HT-29 (cell line): ENCODE measurements at regions not wholly inside any gene's neighbourhood (a gene's known extent, or its start where the extent isn't known, plus 50 kb on each side); places are given as distances from the start of the nearest gene placed in this dataset.

Experiments used
- DNase-seq: peaks from one replicate; pipeline ENCODE4 v3.0.0-alpha.2; 2015; ENCODE audit warnings: low spot score

DNA sequence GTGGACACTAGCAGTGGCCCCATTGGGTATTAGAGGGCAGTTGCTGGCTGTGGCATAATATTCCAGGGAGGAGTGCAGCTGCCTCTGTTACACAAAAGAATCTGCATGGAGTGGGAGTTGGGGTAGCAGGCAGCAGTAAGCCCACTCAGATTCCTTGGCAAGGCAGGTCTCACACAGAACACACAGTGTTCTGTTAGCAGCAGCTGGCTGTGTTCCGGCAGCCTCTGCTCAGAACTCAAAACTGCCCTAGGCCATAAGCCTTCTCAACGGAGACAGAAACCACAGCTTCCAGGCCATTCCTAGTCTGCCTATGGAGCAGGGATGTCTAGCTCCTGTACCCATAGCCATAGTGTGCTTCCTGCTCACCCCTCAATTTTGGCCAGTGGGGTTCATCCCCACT, 1085.4 kb downstream of the SLC6A15 start:
- DNase-seq = no peak

DNA sequence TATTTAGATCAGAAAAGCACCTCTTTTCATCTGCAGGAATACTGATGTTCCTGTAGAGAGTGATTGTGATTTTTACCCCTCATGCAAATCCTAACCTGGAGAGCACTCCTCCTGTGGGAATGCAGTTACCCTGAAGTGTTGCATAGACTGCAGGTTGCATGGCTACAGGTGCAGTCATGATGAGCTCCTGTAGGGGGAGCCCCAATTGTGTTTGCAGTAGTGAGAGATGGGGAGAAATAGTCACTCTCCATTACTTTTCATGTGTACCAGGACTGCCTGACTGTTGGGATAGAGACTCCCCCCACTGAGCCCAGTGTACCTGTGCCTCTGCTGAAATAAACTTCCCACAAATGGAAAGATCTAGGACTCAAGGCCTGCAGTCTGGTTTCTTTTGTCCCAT, 1086.5 kb downstream of the SLC6A15 start:
- DNase-seq = peak; percentile 48

GRCh38 chr12:83823386-83824045, 1089.1 kb downstream of the SLC6A15 start:
- peak; percentile 76 for DNase-seq

DNA sequence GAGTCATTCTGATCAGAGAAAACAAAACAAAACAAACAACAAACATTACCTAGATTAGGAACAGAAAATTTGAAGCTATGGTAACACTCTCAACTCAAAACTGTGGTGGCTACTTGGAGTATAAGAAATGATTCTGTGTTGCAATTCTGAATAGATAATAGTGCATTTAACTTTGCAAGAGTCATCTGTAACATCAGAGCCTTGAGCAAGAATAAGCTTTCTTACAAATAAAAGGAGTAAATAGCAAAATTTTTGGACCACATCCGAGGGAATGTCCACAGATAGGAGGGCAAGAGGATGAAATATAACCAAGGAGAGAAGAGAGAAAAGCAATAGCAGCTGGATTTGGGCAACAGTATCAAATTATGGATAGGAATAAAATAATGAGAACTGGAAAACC, 1090.6 kb downstream of the SLC6A15 start:
- no peak for DNase-seq

- no peak for DNase-seq
Observed at GRCh38 chr12:83818881-83819280, 1093.7 kb downstream of the SLC6A15 start.

DNA sequence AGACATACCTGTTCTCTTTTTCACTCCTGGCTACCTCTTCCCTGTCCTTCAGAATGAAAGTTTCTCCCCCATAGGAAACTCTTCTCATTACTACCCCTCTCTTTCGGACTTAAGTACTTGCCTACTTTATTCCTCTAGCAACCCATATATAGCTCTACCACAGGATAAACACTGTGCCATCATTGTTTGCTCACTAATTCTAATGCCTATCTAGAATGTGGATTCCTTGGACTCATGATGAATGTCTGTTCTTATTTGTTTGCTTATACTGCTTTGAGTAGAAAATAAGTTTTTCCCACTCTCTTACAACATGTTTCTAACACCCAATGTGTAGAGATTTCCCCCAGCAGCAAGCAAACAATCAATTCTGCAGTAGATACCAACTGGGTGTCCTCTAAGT, 1094.9 kb downstream of the SLC6A15 start:
- DNase-seq = no peak

GRCh38 chr12:83808591-83808990, 1104.0 kb downstream of the SLC6A15 start:
- no peak for DNase-seq

- no peak for DNase-seq
Observed at GRCh38 chr12:83807871-83808270, 1104.7 kb downstream of the SLC6A15 start.

GRCh38 chr12:83805873-83806272, 1106.7 kb downstream of the SLC6A15 start:
- DNase-seq = no peak

GRCh38 chr12:83805156-83805772, 1107.3 kb downstream of the SLC6A15 start:
- DNase-seq = peak; percentile 14

- DNase-seq = no peak
Observed at GRCh38 chr12:83801972-83802371, 1110.6 kb downstream of the SLC6A15 start.

- DNase-seq = no peak
Observed at GRCh38 chr12:83800022-83800421, 1112.6 kb downstream of the SLC6A15 start.

- DNase-seq = no peak
Observed at GRCh38 chr12:83796531-83796930, 1109.8 kb downstream of the TMTC2 start.

DNA sequence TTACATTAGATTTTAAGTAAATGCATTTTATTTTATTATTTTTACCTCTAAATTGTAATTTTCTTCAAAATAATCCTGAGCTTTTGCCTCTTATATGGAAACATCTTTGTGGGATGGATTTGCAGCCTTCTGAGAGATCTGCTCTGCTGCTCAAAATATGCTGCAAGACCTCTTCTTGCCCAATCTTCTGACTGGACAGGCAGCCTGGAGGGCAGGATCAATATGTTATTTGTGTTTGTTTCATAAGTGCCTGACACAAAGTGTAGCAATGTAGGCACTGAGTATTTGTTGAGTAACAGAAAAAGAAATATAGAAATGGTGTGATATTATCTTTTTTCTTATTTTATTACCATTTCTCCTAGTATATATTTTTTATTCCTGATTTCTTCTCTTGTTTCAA, 1106.9 kb downstream of the TMTC2 start:
- no peak for DNase-seq

GRCh38 chr12:83784298-83784890, 1097.7 kb downstream of the TMTC2 start:
- no peak for DNase-seq

DNA sequence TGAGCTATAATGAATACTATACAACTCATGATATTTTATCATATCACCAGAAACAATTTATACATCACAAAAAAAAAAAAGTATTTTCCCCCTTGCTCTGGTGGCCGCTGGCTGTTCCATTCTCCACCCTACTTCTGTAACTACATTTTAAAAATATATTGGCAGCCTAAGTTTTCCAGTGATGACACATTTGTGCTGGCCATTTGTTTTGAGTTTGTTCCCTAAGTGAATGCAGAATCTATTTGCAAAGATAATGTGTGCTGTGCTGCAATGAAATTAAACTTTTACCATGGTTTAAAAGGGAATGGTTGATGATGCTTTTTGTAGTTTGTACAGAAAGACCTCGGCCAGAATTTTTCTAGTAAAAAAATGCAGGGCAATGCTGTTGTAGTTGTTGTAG, 1092.8 kb downstream of the TMTC2 start:
- DNase-seq = no peak

- no peak for DNase-seq
Observed at GRCh38 chr12:83769151-83769550, 1082.4 kb downstream of the TMTC2 start.

DNA sequence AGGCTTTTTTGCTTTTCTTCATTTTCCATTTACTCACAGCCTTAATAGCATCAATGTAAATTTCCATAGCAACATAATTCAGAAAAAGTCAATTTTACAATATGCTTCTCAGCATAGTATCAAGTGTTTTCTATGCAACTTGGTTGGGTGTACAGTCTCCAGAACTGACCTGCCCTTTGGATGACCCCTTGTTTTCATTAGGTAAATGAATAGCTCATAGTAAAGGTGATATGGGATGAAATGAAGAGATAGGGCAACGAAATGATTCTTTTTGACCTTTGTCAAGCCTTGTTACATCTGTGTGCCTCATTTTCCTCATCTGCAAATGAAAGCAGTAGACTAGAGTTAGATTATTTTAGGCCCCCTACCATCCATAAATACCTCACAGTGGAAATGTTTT, 1081.0 kb downstream of the TMTC2 start:
- DNase-seq = no peak

- peak; percentile 33 for DNase-seq
Observed at GRCh38 chr12:83763425-83763824, 1076.7 kb downstream of the TMTC2 start.

DNA sequence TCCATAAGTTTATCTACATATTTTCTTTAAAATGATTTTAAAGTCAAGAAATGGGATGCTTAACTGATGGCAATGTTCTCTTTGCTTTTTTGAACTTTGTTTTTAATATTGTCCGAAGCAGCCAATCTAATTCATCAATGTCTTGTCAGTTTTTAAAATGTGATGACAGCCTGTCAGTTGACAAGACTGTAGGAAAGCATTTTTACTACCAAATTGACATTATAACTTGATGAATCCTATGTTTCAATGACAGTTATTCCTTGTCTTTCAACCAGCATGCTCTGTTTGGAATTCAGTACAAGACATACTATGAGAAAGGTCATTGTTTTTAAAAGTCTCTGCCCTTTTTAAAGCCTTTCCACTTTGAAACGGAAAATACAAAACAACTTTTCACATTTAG, 1073.2 kb downstream of the TMTC2 start:
- DNase-seq = no peak

DNA sequence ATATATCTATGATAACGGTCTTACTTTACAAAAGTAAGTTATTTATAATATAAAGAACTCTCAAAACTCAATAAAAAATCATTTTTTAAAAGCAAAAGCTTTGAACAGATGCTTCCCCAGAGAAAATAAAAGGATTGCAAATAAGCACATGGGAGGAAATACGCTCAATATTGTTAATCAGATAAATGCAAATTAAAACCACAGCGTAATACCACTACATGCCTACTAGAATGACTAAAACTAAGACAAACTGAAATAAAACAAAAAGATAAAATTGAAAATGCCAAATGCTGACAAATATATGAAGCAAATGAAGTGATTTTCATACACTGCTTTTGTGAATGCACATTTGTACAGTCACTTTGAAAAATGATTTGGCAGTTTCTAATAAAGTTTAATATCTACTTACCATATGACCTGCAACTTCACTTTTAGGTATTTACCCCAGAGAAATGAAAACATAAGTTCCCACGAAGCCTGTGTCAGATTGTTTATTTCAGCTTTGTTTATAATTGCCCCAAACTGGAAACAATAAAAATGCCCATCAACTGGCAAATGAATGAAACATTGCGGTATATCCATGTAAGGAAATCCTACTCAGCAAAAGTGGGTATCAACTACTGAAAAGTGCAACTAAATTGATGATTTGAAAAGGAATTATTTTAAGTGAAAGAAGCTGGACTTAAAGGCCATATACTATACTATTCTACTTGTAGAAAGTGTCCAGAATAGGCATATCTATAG, 1072.4 kb downstream of the TMTC2 start:
- no peak for DNase-seq

- DNase-seq = no peak
Observed at GRCh38 chr12:83753904-83754303, 1067.2 kb downstream of the TMTC2 start.

DNA sequence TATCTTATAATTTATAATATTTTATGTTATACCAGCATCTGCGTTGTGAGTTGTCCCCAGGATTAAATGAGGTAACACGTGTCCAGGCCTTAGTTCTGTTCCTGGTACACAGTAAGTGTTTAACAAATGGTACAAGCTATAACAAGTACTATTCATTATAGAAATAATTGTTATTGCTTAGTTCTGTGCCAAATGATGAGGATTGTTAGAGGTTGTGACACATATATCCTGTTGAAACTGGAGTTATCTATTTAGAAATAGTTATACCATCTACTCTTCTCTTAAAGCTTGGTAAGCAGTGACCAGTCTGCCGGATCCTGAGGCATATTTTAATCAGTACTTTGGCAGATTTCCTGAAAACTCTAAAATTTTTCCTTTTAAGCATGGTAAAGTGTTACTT, 1066.5 kb downstream of the TMTC2 start:
- DNase-seq = no peak
